B cell (primary cell): ENCODE measurements at regions not wholly inside any gene's neighbourhood (a gene's known extent, or its start where the extent isn't known, plus 50 kb on each side); places are given as distances from the start of the nearest gene placed in this dataset.

ENCODE experiments used
- ATAC-seq: fragments of 200-7000 bp; cut with Tn5 transposase; one replicate; pipeline ENCODE4 v1.10.0; 2021; ENCODE audit warnings: low read depth, mild to moderate bottlenecking, moderate number of reproducible peaks, moderate library complexity
- CTCF ChIA-PET: fragments of 350-600 bp; sonication (Branson Sonifier 250); formaldehyde crosslinking; loops from one replicate; lab custom pipeline; 2021; ENCODE audit warnings: antibody characterized with exemption, inconsistent platforms; lab: Charles Lee
- POLR2A ChIA-PET: fragments of 350-600 bp; sonication (Branson Sonifier 250); formaldehyde crosslinking; loops from one replicate; lab custom pipeline; 2021; ENCODE audit warnings: antibody characterized with exemption; lab: Charles Lee
- DNase-seq: peaks from one replicate; pipeline ENCODE4 v3.0.0; 2013
- H2AFZ ChIP-seq: 2 replicates; pipeline ENCODE4 v1.6.1; 2012; ENCODE audit warnings: mild to moderate bottlenecking, low read depth, low read length; ENCODE audit not compliant: insufficient read depth, poor library complexity, severe bottlenecking
- H3K27ac ChIP-seq, 2 donors: 1 replicate in 1 of 2; 2 replicates in 1 of 2; pipeline ENCODE4 v1.5.1; 2012 to 2013; ENCODE audit warnings: low read length in 2 of 2, mild to moderate bottlenecking in 2 of 2, moderate library complexity in 1 of 2
- H3K27me3 ChIP-seq, 4 experiments: fragments of 200-600 bp in 1 of 4; sonication (generic) in 1 of 4; replicated peaks in 1 of 4; 1 replicate in 2 of 4; 2 replicates in 2 of 4; pipeline versions ENCODE4 v1.6.1 to v1.7.0; 2013 to 2016; ENCODE audit warnings: low read length in 3 of 4, mild to moderate bottlenecking in 2 of 4, mixed read lengths in 1 of 4, moderate library complexity in 1 of 4; ENCODE audit not compliant: insufficient read depth in 4 of 4, control insufficient read depth in 3 of 4; ENCODE audit errors: control extremely low read depth in 1 of 4
- H3K36me3 ChIP-seq, 2 experiments: replicated peaks in 1 of 2; 1 replicate in 1 of 2; 2 replicates in 1 of 2; pipeline versions ENCODE4 v1.6.1 to v1.7.1; 2013; ENCODE audit warnings: low read length in 1 of 2; ENCODE audit not compliant: insufficient read depth in 2 of 2, control insufficient read depth in 1 of 2; ENCODE audit errors: control extremely low read depth in 1 of 2, extremely low read depth in 1 of 2
- H3K4me1 ChIP-seq, 2 donors: fragments of 200-600 bp in 1 of 2; sonication (generic) in 1 of 2; 1 replicate in 1 of 2; 2 replicates in 1 of 2; pipeline versions ENCODE4 v1.5.1 to v1.6.1; 2013 to 2017; ENCODE audit warnings: low read length in 2 of 2; ENCODE audit not compliant: control insufficient read depth in 2 of 2, insufficient read depth in 2 of 2
- H3K4me2 ChIP-seq: replicated peaks from 2 replicates; pipeline ENCODE3; 2012; ENCODE audit warnings: mild to moderate bottlenecking, low read depth, low read length; ENCODE audit not compliant: poor library complexity, severe bottlenecking
- H3K4me3 ChIP-seq, 5 experiments: fragments of 200-600 bp in 1 of 5; sonication (generic) in 1 of 5; 1 replicate in 3 of 5; 2 replicates in 2 of 5; pipeline versions ENCODE4 v1.5.1 to v1.7.0; 2011 to 2016; ENCODE audit warnings: low read length in 4 of 5, mild to moderate bottlenecking in 4 of 5, low read depth in 2 of 5, control low read depth in 1 of 5, moderate library complexity in 1 of 5; ENCODE audit not compliant: insufficient read depth in 1 of 5; ENCODE audit errors: control extremely low read depth in 1 of 5, extremely low read depth in 1 of 5
- H3K79me2 ChIP-seq: fragments of 200-600 bp; sonication (generic); one replicate; pipeline ENCODE4 v1.6.0; 2016; ENCODE audit warnings: low read length; ENCODE audit not compliant: control insufficient read depth, insufficient read depth
- H3K9ac ChIP-seq: fragments of 200-600 bp; sonication (generic); 2 replicates; pipeline ENCODE4 v1.6.1; 2017; ENCODE audit warnings: mild to moderate bottlenecking, low read length, moderate library complexity
- H3K9me3 ChIP-seq, 3 donors: one replicate each; pipeline versions ENCODE4 v1.6.1 to v1.7.1; 2013; ENCODE audit warnings: low read length in 2 of 3; ENCODE audit not compliant: control insufficient read depth in 2 of 3, insufficient read depth in 1 of 3; ENCODE audit errors: control extremely low read depth in 1 of 3
- H4K20me1 ChIP-seq: 2 replicates; pipeline ENCODE4 v1.6.0; 2012; ENCODE audit warnings: mild to moderate bottlenecking, low read length; ENCODE audit not compliant: insufficient read depth, control insufficient read depth, poor library complexity, severe bottlenecking
- H3K27ac Mint-ChIP-seq: one replicate; pipeline ENCODE4 v1.8.0; 2021; ENCODE audit warnings: mixed read lengths
- H3K27me3 Mint-ChIP-seq: one replicate; pipeline ENCODE4 v1.8.0; 2021; ENCODE audit warnings: mixed read lengths
- H3K4me1 Mint-ChIP-seq: one replicate; pipeline ENCODE4 v1.8.0; 2021; ENCODE audit warnings: mixed read lengths
- H3K4me3 Mint-ChIP-seq: one replicate; pipeline ENCODE4 v1.8.0; 2021; ENCODE audit warnings: mixed read lengths
- H3K9me3 Mint-ChIP-seq: one replicate; pipeline ENCODE4 v1.8.0; 2022; ENCODE audit warnings: mixed read lengths; ENCODE audit not compliant: insufficient read depth
- CTCF ChIP-seq: fragments of 200-600 bp; IDR thresholded peaks from one replicate; pipeline ENCODE4 v1.8.0; 2022; ENCODE audit warnings: antibody characterized with exemption, mild to moderate bottlenecking
- EZH2 ChIP-seq: IDR thresholded peaks from 2 replicates; pipeline ENCODE4 v1.6.1; 2012; ENCODE audit warnings: borderline replicate concordance, low read depth, mild to moderate bottlenecking, moderate library complexity, low read length; ENCODE audit not compliant: insufficient read depth, poor library complexity, severe bottlenecking
- WGBS: methylation state at CpG from one replicate; pipeline ENCODE4 v1.1.5; 2013; ENCODE audit warnings: missing lambda C conversion rate; ENCODE audit not compliant: insufficient coverage; 5-methylcytosine and 5-hydroxymethylcytosine counted together
- intact Hi-C: fragments of 100-400 bp; cut with micrococcal nuclease; formaldehyde crosslinking; loops from one replicate; pipeline ENCODE4 v1.10.0; 2022

DNA sequence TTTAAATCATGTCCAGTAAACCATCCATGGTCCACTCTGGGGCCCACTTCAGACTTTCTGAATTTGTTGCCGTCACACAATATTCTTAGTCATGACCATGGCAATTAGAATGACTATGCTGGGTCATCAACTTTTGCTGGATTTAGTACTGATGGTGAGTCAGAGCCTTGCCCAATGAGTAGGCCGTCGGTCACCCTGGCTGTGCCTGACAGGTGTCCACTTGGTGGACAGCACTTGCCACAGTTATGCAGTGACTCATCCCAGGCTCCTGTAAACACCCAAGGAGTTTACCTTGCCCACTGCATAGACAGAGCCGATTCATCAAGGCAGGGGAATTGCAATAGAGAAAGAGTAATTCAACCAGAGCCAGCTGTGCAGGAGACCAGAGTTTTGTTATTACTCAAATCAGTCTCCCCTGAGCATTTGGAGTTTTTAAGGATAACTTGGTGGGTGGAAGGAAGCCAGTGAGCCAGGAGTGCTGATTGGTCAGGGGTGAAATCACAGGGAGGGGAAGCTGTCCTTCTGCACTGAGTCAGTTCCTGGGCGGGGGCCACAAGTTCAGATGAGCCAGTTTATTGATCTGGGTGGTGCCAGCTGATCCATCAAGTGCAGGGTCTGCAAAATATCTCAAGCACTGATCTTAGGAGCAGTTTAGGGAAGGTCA lies 333.8 kb downstream of the PTPRU start:
- 96% methylated on average over 4 of the region's 5 CpGs for WGBS
- H3K4me1 Mint-ChIP-seq, result no peaks in the 10 kb centered on the region
- no peak overlapping the region for H3K4me3 Mint-ChIP-seq
- ATAC-seq (no peak), DNase-seq (no peak)
- H3K9ac ChIP-seq, result no peak overlapping the region
- POLR2A ChIA-PET, result no interaction called here
- no peaks in the 10 kb centered on the region for H3K36me3 ChIP-seq
- no peak overlapping the region for H3K27ac Mint-ChIP-seq
- H4K20me1 ChIP-seq, result no peaks in the 10 kb centered on the region
- no peak overlapping the region for H3K4me3 ChIP-seq
- no peak overlapping the region for H3K27ac ChIP-seq
- H3K27me3 ChIP-seq, result no peaks in the 10 kb centered on the region
- H2AFZ ChIP-seq, result no peak overlapping the region
- no peaks in the 10 kb centered on the region for H3K79me2 ChIP-seq
- CTCF ChIA-PET, result no interaction called here
- TF ChIP-seq EZH2, result no peak
- TF ChIP-seq CTCF, result no peak
- peaks cover 5% of the 10 kb centered on the region for H3K9me3 Mint-ChIP-seq
- peaks cover 0 to 30% (median 27%) of the 10 kb centered on the region in 3 donors for H3K9me3 ChIP-seq
- no peaks in the 10 kb centered on the region for H3K4me1 ChIP-seq
- no peak overlapping the region for H3K4me2 ChIP-seq
- peaks cover 2% of the 10 kb centered on the region for H3K27me3 Mint-ChIP-seq
- intact Hi-C loops, result no loop called here

DNA sequence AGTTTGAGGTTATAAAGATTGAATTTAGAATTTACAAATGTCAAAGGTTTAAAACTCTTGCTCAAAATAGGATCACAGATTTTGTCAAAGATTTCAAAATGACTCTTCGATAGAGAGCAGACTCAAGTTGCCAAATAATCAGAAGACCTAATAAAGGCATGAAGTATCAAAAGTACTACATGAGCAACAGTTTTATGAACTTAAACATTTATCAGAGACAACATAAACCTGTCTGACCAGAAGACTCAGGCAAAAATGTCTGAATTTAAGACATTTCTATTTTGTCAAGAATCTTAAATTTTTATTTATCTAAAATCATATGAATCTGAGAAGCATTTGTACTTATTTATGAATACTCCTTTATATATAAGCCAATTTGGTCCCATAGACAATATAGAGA lies 330.9 kb downstream of the PTPRU start:
- no peak for ATAC-seq
- Mint-ChIP-seq H3K27ac (no peak overlapping the region), H3K4me1 (no peaks in the 10 kb centered on the region), H3K27me3 (no peaks in the 10 kb centered on the region), H3K9me3 (peaks cover 19% of the 10 kb centered on the region), H3K4me3 (no peak overlapping the region)
- no peaks in the 10 kb centered on the region for H4K20me1 ChIP-seq
- ChIA-PET CTCF (no interaction called here), POLR2A (no interaction called here)
- no peak overlapping the region for H3K9ac ChIP-seq
- H3K27me3 ChIP-seq, result no peaks in the 10 kb centered on the region
- peaks cover 0 to 47% (median 34%) of the 10 kb centered on the region in 3 donors for H3K9me3 ChIP-seq
- no peak overlapping the region for H3K4me2 ChIP-seq
- H3K79me2 ChIP-seq, result no peaks in the 10 kb centered on the region
- H3K27ac ChIP-seq, result no peak overlapping the region
- WGBS, result no CpG with 5 or more reads among the region's 1 CpG
- no peak for TF ChIP-seq CTCF
- no peak for TF ChIP-seq EZH2
- intact Hi-C loops, result no loop called here
- no peak for DNase-seq
- no peak overlapping the region for H2AFZ ChIP-seq
- H3K36me3 ChIP-seq, result no peaks in the 10 kb centered on the region
- no peak overlapping the region for H3K4me3 ChIP-seq
- H3K4me1 ChIP-seq, result no peaks in the 10 kb centered on the region
